ENCODE measurements at regions not wholly inside any gene's neighbourhood (a gene's known extent, or its start where the extent isn't known, plus 50 kb on each side); places are given as distances from the start of the nearest gene placed in this dataset.

GRCh38 chr6:144955392-144955791 is 670.3 kb downstream of the UTRN start:
- ChIA-PET CTCF (ENCODE audit: low intra/inter-chr PET ratio, low total read pairs) (no interaction called here), POLR2A (no interaction called here)
- DNase-seq (ENCODE audit: low spot score) (no peak), ATAC-seq (no peak), FAIRE-seq (no peak)
- Histone ChIP-seq H3K36me3 (replicated peaks in 1 of 2; ENCODE audit: control insufficient read depth in 1 of 2, insufficient read depth in 2 of 2, low read length in 2 of 2) (no peaks in the 10 kb centered on the region), H4K20me1 (ENCODE audit: insufficient read depth, low read length) (no peaks in the 10 kb centered on the region), H3K27ac (ENCODE audit: extremely low read length, insufficient read depth, low read length) (no peak overlapping the region), H3K79me2 (ENCODE audit: insufficient read depth, low read length) (no peaks in the 10 kb centered on the region), H3K27me3 (ENCODE audit: control insufficient read depth in 1 of 2, insufficient read depth in 2 of 2, low read length in 2 of 2) (peaks cover 0 to 4% of the 10 kb centered on the region in 2 experiments; a peak in 1 of 5 replicates), H3K9ac (ENCODE audit: insufficient read depth, low read depth, low read length) (no peak overlapping the region), H3K4me3 (replicated peaks in 1 of 3; ENCODE audit: insufficient read depth in 1 of 3, low read depth in 2 of 3, low read length in 3 of 3) (no peak overlapping the region), H3K4me2 (ENCODE audit: low read depth, low read length) (no peak overlapping the region), H3K4me1 (ENCODE audit: insufficient read depth, low read length) (no peaks in the 10 kb centered on the region), H2AFZ (ENCODE audit: low read length) (no peak overlapping the region), H3K9me3 (ENCODE audit: low read length) (no peaks in the 10 kb centered on the region)
- intact Hi-C loops (cut with micrococcal nuclease; ENCODE audit: unreplicated experiment) (no loop called here), in situ Hi-C loops (cut with HindIII; ENCODE audit: extremely low pct_ligation_motif_present, low pct_unique_long_range_greater_than_20kb) (no loop called here)
- 35% methylated on average over 2 of the region's 2 CpGs for WGBS (ENCODE audit: low lambda C conversion rate)
- no TSS peak for BruUV-seq (replicated peaks)
- TF ChIP-seq NCOA5 (CRISPR knock-in tag; IDR thresholded peaks at IDR 0.05) (no peak), NFE2L1 (CRISPR knock-in tag; IDR thresholded peaks at IDR 0.05; ENCODE audit: borderline replicate concordance) (no peak), HOXA3 (CRISPR knock-in tag; IDR thresholded peaks at IDR 0.05) (no peak), GATAD2A (CRISPR knock-in tag; IDR thresholded peaks at IDR 0.05) (no peak), ZNF292 (CRISPR knock-in tag; IDR thresholded peaks at IDR 0.05; ENCODE audit: borderline replicate concordance, low read depth) (no peak), FOXJ3 (CRISPR knock-in tag; IDR thresholded peaks at IDR 0.05; ENCODE audit: borderline replicate concordance) (no peak), ZNF225 (CRISPR knock-in tag; IDR thresholded peaks at IDR 0.05) (no peak), ZNF367 (CRISPR knock-in tag; IDR thresholded peaks at IDR 0.05; ENCODE audit: borderline replicate concordance) (no peak), THAP11 (CRISPR knock-in tag; IDR thresholded peaks at IDR 0.05) (no peak), SALL1 (CRISPR knock-in tag; IDR thresholded peaks at IDR 0.05) (no peak), YY1 (IDR thresholded peaks at IDR 0.05; ENCODE audit: insufficient read depth, insufficient replicate concordance, low read depth, low read length) (no peak), ZNF761 (CRISPR knock-in tag; conservative IDR thresholded peaks at IDR 0.05) (no peak), PATZ1 (CRISPR knock-in tag; IDR thresholded peaks at IDR 0.05) (no peak), ELF1 (CRISPR knock-in tag; IDR thresholded peaks at IDR 0.05) (no peak), ZBTB26 (CRISPR knock-in tag; IDR thresholded peaks at IDR 0.05; ENCODE audit: borderline replicate concordance) (no peak), NFKB2 (CRISPR knock-in tag; IDR thresholded peaks at IDR 0.05; ENCODE audit: borderline replicate concordance) (no peak)

Data from HepG2 (cell line).